ENCODE measurements at regions not wholly inside any gene's neighbourhood (a gene's known extent, or its start where the extent isn't known, plus 50 kb on each side); places are given as distances from the start of the nearest gene placed in this dataset.

- WGBS, 2 donors = 90 to 94% methylated on average over 2 of the region's 2 CpGs
- TF ChIP-seq EP300 (IDR thresholded peaks at IDR 0.05) = no peak
- TF ChIP-seq CTCF (IDR thresholded peaks at IDR 0.05) = no peak
- TF ChIP-seq POLR2A (IDR thresholded peaks at IDR 0.05) = no peak
- no peak for TF ChIP-seq POLR2AphosphoS5 (IDR thresholded peaks at IDR 0.05)
- Histone ChIP-seq H3K4me1 (peaks cover 0 to 7% (median 0%) of the 10 kb centered on the region in 4 donors), H3K9me3 (no peaks in the 10 kb centered on the region), H3K36me3 (no peaks in the 10 kb centered on the region), H3K4me3 (no peak overlapping the region), H3K27me3 (no peaks in the 10 kb centered on the region), H3K27ac (no peak overlapping the region)
- intact Hi-C loops (cut with DNase I) = no loop called here
- no peak for DNase-seq
These were observed 471.0 kb downstream of the ZPLD1 start for GRCh38 chr3:102905811-102906210.

GRCh38 chr3:102906818-102907217 lies 472.0 kb downstream of the ZPLD1 start:
- H3K27ac ChIP-seq = no peak overlapping the region
- WGBS, 2 donors = 87 to 89% methylated on average over 1 of the region's 1 CpG
- intact Hi-C loops (cut with DNase I) = no loop called here
- peaks cover 0 to 7% (median 0%) of the 10 kb centered on the region in 4 donors for H3K4me1 ChIP-seq
- no peak overlapping the region for H3K4me3 ChIP-seq
- no peaks in the 10 kb centered on the region for H3K9me3 ChIP-seq
- no peaks in the 10 kb centered on the region for H3K27me3 ChIP-seq
- H3K36me3 ChIP-seq = no peaks in the 10 kb centered on the region
- TF ChIP-seq CTCF (IDR thresholded peaks at IDR 0.05) (no peak), POLR2A (IDR thresholded peaks at IDR 0.05) (no peak), EP300 (IDR thresholded peaks at IDR 0.05) (no peak), POLR2AphosphoS5 (IDR thresholded peaks at IDR 0.05) (no peak)
- DNase-seq = no peak

- Histone ChIP-seq H3K4me1 (peaks cover 0 to 7% (median 0%) of the 10 kb centered on the region in 4 donors), H3K27me3 (no peaks in the 10 kb centered on the region), H3K36me3 (no peaks in the 10 kb centered on the region), H3K9me3 (no peaks in the 10 kb centered on the region), H3K27ac (no peak overlapping the region), H3K4me3 (no peak overlapping the region)
- intact Hi-C loops (cut with DNase I) = no loop called here
- DNase-seq = no peak
- 44 to 66% methylated on average over 1 of the region's 1 CpG for WGBS, 2 donors
- TF ChIP-seq POLR2AphosphoS5 (IDR thresholded peaks at IDR 0.05) (no peak), EP300 (IDR thresholded peaks at IDR 0.05) (no peak)
These were observed 475.1 kb downstream of the ZPLD1 start for GRCh38 chr3:102909904-102910303.

GRCh38 chr3:102916532-102916931 lies 481.7 kb downstream of the ZPLD1 start:
- Histone ChIP-seq H3K27ac (no peak overlapping the region), H3K4me1 (no peaks in the 10 kb centered on the region), H3K27me3 (no peaks in the 10 kb centered on the region), H3K9me3 (no peaks in the 10 kb centered on the region), H3K36me3 (no peaks in the 10 kb centered on the region), H3K4me3 (no peak overlapping the region)
- intact Hi-C loops (cut with DNase I) = no loop called here
- no peak for DNase-seq
- TF ChIP-seq POLR2AphosphoS5 (IDR thresholded peaks at IDR 0.05) = no peak
- WGBS, 2 donors = 37 to 50% methylated on average over 2 of the region's 2 CpGs

- 67 to 71% methylated on average over 3 of the region's 3 CpGs for WGBS, 2 donors
- no peak overlapping the region for H3K4me3 ChIP-seq
- H3K27me3 ChIP-seq = no peaks in the 10 kb centered on the region
- H3K4me1 ChIP-seq = no peaks in the 10 kb centered on the region
- no peak overlapping the region for H3K27ac ChIP-seq
- DNase-seq = no peak
- H3K36me3 ChIP-seq = no peaks in the 10 kb centered on the region
- intact Hi-C loops (cut with DNase I) = no loop called here
- TF ChIP-seq POLR2AphosphoS5 (IDR thresholded peaks at IDR 0.05) (no peak), EP300 (IDR thresholded peaks at IDR 0.05) (no peak), POLR2A (IDR thresholded peaks at IDR 0.05) (no peak), CTCF (IDR thresholded peaks at IDR 0.05) (no peak)
- H3K9me3 ChIP-seq = peaks cover 3 to 15% (median 6%) of the 10 kb centered on the region in 4 donors
These were observed 491.8 kb downstream of the ZPLD1 start for GRCh38 chr3:102926618-102927017.

GRCh38 chr3:102933377-102933776 lies 498.6 kb downstream of the ZPLD1 start:
- WGBS, 2 donors = 87 to 90% methylated on average over 2 of the region's 2 CpGs
- Histone ChIP-seq H3K27ac (no peak overlapping the region), H3K36me3 (no peaks in the 10 kb centered on the region), H3K4me1 (peaks cover 0 to 13% (median 8%) of the 10 kb centered on the region in 4 donors), H3K27me3 (no peaks in the 10 kb centered on the region), H3K4me3 (no peak overlapping the region), H3K9me3 (peaks cover 0 to 4% (median 2%) of the 10 kb centered on the region in 4 donors)
- TF ChIP-seq POLR2A (IDR thresholded peaks at IDR 0.05) (no peak), EP300 (IDR thresholded peaks at IDR 0.05) (no peak), CTCF (IDR thresholded peaks at IDR 0.05) (no peak), POLR2AphosphoS5 (IDR thresholded peaks at IDR 0.05) (no peak)
- DNase-seq = no peak
- intact Hi-C loops (cut with DNase I) = no loop called here

All from sigmoid colon (tissue), 6 donors.